ENCODE measurements at regions not wholly inside any gene's neighbourhood (a gene's known extent, or its start where the extent isn't known, plus 50 kb on each side); places are given as distances from the start of the nearest gene placed in this dataset.

DNA sequence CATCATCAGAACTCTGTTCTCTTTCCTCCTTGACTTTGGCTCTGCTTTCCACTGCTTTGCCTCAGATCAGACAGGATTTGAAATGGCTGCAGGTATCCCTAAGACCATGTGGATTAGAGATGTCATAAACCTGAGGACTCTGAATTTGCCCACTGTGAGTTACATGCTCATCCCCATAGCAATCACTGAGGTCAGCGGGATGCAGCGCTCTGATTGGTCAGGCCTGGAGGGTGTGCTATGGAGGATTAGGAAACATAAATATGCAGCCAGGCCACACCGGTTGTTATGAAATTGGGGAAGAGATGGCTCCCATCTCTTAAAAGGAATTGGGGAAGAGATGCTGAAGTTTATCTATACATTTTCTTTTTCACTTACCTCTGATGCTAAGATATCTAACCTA lies 73.7 kb upstream of the DNAJC10 start:
- Histone ChIP-seq H3K27me3 (replicated peaks; ENCODE audit: insufficient read depth) (no peaks in the 10 kb centered on the region), H3K4me3 (no peak overlapping the region), H3K27ac (no peak overlapping the region), H3K9me3 (no peaks in the 10 kb centered on the region), H3K36me3 (no peaks in the 10 kb centered on the region), H3K4me1 (ENCODE audit: control insufficient read depth in 1 of 2, low read depth in 2 of 2) (no peaks in the 10 kb centered on the region)
- TF ChIP-seq, protein P1, sequence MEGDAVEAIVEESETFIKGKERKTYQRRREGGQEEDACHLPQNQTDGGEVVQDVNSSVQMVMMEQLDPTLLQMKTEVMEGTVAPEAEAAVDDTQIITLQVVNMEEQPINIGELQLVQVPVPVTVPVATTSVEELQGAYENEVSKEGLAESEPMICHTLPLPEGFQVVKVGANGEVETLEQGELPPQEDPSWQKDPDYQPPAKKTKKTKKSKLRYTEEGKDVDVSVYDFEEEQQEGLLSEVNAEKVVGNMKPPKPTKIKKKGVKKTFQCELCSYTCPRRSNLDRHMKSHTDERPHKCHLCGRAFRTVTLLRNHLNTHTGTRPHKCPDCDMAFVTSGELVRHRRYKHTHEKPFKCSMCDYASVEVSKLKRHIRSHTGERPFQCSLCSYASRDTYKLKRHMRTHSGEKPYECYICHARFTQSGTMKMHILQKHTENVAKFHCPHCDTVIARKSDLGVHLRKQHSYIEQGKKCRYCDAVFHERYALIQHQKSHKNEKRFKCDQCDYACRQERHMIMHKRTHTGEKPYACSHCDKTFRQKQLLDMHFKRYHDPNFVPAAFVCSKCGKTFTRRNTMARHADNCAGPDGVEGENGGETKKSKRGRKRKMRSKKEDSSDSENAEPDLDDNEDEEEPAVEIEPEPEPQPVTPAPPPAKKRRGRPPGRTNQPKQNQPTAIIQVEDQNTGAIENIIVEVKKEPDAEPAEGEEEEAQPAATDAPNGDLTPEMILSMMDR (IDR thresholded peaks at IDR 0.05) = no peak
- peak; percentile 5 for DNase-seq (ENCODE audit: low spot score)
- no peak for ATAC-seq (ENCODE audit: insufficient number of reproducible peaks, low FRiP score, low read depth)

DNA sequence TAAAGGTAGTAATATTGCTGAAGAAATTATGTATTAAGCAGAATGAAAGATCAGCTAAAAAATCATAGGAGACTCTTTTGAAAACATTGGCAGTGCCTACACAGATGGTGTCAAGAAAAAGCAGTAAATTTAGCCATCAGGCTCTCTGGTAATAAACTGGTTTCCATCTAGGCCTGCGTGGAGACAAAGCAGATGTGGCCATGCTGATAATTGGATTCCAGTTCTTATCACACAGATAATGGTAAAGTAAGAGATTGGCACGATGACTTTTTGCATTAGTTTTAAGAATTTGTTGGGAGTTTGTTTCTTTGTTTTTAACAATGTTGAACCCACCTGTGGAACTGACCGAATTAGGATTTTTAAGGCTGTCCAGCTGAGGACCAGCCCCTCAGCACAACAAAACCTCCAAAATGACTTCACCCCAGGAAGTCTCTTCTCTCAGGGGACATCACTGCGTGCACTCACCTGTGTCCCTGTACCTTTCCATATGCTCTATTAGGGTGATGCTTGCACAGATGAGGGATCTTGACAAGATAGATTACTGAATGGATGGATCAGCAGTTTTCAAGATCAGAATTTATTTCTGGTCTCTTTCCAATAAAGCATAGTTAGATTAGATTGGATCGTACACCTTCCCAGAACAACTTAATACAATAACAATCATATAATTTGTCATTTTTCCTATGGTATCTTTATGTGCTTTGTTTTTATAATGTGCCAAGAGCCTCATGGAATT lies 69.1 kb upstream of the DNAJC10 start:
- H3K36me3 ChIP-seq = no peaks in the 10 kb centered on the region
- H3K27me3 ChIP-seq (replicated peaks; ENCODE audit: insufficient read depth) = no peaks in the 10 kb centered on the region
- ATAC-seq (ENCODE audit: insufficient number of reproducible peaks, low FRiP score, low read depth) = no peak
- no peak overlapping the region for H3K4me3 ChIP-seq
- H3K4me1 ChIP-seq (ENCODE audit: control insufficient read depth in 1 of 2, low read depth in 2 of 2) = no peaks in the 10 kb centered on the region
- TF ChIP-seq, protein P1 (IDR thresholded peaks at IDR 0.05) = no peak
- no peak for DNase-seq (ENCODE audit: low spot score)
- no peak overlapping the region for H3K27ac ChIP-seq
- H3K9me3 ChIP-seq = no peaks in the 10 kb centered on the region

DNA sequence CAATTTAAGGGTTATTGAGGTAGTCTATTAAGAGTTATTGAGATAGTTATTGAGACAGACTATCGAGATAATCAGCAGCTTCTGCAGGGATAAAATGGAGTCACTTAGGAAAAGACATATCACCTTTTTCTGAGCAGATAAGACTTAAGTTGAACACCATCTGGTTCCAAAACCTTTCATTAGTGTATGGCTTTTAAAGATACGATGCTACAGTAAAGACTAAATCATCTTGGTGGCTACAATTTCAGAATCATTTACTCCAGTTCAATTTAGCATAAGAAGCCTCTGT lies 68.6 kb upstream of the DNAJC10 start:
- ATAC-seq (ENCODE audit: insufficient number of reproducible peaks, low FRiP score, low read depth) (no peak), DNase-seq (ENCODE audit: low spot score) (no peak)
- TF ChIP-seq, protein P1 (IDR thresholded peaks at IDR 0.05) = no peak
- H3K36me3 ChIP-seq = no peaks in the 10 kb centered on the region
- no peaks in the 10 kb centered on the region for H3K27me3 ChIP-seq (replicated peaks; ENCODE audit: insufficient read depth)
- no peaks in the 10 kb centered on the region for H3K9me3 ChIP-seq
- H3K27ac ChIP-seq = no peak overlapping the region
- no peak overlapping the region for H3K4me3 ChIP-seq
- H3K4me1 ChIP-seq (ENCODE audit: control insufficient read depth in 1 of 2, low read depth in 2 of 2) = no peaks in the 10 kb centered on the region

DNA sequence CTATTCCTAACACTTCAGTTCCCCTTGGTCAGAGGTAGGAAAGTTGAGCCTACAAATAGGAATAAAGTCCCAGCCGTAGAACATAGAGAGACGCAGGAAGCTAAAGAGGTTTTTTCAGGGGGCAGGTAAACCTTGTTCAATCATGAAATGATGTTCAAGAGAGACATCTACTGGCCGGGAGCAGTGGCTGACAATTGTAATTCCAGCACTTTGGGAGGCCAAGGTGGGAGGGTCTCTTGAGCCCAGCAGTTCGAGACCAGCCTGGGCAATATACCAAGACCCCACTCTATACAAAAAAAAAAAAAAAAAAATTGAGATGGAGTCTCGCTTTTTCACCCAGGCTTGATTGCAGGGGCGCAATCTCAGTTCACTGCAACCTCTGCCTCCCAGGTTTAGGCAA lies 66.7 kb upstream of the DNAJC10 start:
- no peaks in the 10 kb centered on the region for H3K36me3 ChIP-seq
- H3K27me3 ChIP-seq (replicated peaks; ENCODE audit: insufficient read depth) = no peaks in the 10 kb centered on the region
- no peaks in the 10 kb centered on the region for H3K4me1 ChIP-seq (ENCODE audit: control insufficient read depth in 1 of 2, low read depth in 2 of 2)
- H3K27ac ChIP-seq = no peak overlapping the region
- no peaks in the 10 kb centered on the region for H3K9me3 ChIP-seq
- DNase-seq (ENCODE audit: low spot score) = no peak
- no peak overlapping the region for H3K4me3 ChIP-seq
- TF ChIP-seq, protein P1 (IDR thresholded peaks at IDR 0.05) = peak; percentile 21
- ATAC-seq (ENCODE audit: insufficient number of reproducible peaks, low FRiP score, low read depth) = no peak

DNA sequence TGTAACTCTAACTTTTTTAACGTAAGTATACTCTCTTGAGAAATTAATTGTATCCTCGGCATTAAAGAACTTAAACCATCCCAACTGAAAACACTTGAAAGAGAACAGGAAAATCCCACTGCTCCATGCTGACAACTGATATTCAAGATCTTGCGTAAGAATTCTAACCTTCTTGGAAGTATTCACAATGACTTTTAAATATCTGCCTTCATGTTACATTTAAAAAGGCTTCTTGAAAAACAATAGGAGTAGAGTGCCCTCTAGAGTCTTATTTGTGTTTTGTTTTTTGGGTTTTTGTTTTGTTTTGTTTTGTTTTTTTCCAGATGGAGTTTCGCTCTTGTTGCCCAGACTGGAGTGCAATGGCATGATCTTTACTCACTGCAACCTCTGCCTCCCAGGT lies 65.4 kb upstream of the DNAJC10 start:
- Histone ChIP-seq H3K36me3 (no peaks in the 10 kb centered on the region), H3K4me3 (peak overlapping the region; percentile 32), H3K4me1 (ENCODE audit: control insufficient read depth in 1 of 2, low read depth in 2 of 2) (no peaks in the 10 kb centered on the region), H3K9me3 (no peaks in the 10 kb centered on the region), H3K27ac (no peak overlapping the region), H3K27me3 (replicated peaks; ENCODE audit: insufficient read depth) (no peaks in the 10 kb centered on the region)
- ATAC-seq (ENCODE audit: insufficient number of reproducible peaks, low FRiP score, low read depth) (no peak), DNase-seq (ENCODE audit: low spot score) (no peak)
- TF ChIP-seq, protein P1 (IDR thresholded peaks at IDR 0.05) = peak; percentile 54

Data from thoracic aorta (tissue), 2 donors.